ENCODE measurements at regions not wholly inside any gene's neighbourhood (a gene's known extent, or its start where the extent isn't known, plus 50 kb on each side); places are given as distances from the start of the nearest gene placed in this dataset.

DNA sequence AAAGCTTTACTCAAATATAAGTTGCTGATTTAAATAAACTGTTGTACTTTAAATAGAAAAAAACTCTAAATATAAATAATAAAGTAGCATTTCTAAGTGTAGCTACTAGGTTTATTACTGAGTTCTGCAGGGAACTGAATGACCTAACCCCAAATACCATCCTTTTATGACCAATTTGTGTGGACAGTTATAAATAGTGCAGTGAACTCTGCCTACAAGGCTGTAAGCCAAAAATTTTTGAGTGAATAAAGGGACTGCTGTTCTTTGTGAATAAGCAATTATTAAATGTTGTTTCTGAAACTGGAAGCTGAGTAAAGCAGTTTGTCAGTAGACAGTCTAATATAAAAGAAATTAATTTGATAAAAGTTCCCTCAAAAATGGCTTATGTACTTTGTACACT lies 90.8 kb upstream of the ELOVL5 start:
- TF ChIP-seq POLR2AphosphoS5 (IDR thresholded peaks at IDR 0.05; ENCODE audit: low read depth, low read length) (no peak), FOXP2 (optimal IDR thresholded peaks at IDR 0.05; ENCODE audit: borderline replicate concordance, extremely low read depth, extremely low read length, insufficient read depth) (no peak), TAF1 (IDR thresholded peaks at IDR 0.05; ENCODE audit: borderline replicate concordance, insufficient read depth, low read length) (no peak), SIN3A (IDR thresholded peaks at IDR 0.05; ENCODE audit: borderline replicate concordance, insufficient read depth, low read length) (no peak)
- TF ChIP-seq, protein P1, sequence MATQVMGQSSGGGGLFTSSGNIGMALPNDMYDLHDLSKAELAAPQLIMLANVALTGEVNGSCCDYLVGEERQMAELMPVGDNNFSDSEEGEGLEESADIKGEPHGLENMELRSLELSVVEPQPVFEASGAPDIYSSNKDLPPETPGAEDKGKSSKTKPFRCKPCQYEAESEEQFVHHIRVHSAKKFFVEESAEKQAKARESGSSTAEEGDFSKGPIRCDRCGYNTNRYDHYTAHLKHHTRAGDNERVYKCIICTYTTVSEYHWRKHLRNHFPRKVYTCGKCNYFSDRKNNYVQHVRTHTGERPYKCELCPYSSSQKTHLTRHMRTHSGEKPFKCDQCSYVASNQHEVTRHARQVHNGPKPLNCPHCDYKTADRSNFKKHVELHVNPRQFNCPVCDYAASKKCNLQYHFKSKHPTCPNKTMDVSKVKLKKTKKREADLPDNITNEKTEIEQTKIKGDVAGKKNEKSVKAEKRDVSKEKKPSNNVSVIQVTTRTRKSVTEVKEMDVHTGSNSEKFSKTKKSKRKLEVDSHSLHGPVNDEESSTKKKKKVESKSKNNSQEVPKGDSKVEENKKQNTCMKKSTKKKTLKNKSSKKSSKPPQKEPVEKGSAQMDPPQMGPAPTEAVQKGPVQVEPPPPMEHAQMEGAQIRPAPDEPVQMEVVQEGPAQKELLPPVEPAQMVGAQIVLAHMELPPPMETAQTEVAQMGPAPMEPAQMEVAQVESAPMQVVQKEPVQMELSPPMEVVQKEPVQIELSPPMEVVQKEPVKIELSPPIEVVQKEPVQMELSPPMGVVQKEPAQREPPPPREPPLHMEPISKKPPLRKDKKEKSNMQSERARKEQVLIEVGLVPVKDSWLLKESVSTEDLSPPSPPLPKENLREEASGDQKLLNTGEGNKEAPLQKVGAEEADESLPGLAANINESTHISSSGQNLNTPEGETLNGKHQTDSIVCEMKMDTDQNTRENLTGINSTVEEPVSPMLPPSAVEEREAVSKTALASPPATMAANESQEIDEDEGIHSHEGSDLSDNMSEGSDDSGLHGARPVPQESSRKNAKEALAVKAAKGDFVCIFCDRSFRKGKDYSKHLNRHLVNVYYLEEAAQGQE (IDR thresholded peaks at IDR 0.05; ENCODE audit: insufficient read depth in 1 of 2, low read depth in 2 of 2, low read length in 2 of 2) = no peak

DNA sequence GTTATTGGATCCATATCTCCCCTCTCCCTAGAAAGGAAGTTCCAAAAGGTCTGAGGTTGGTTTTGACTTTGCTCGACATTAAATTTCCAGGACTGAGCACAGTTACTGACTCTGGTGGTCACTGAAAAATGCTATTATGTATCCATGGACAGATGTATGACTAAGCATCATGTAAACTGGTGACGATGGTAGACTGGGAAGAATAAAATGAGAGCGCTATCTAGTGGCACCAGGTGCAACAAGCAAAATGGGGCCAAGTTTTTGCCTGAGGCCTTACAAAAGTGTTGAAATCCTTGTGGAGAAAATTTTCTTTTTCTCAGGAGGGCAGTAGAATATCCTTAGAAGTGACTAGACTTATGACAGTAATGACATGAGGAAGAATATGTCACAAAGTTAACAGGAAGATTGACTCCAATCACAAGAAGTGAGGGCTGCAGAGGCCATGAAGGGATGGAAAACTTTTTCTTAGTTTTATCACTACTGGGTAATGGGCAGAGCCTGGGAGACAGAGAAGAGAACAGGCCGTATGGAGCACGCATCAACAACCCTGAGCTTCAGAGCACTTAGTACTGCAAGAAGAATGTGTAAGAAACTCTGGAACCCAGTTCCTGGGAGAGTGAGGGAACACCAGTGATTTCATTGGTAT lies 88.9 kb upstream of the ELOVL5 start:
- TF ChIP-seq, protein P1 (IDR thresholded peaks at IDR 0.05; ENCODE audit: insufficient read depth in 1 of 2, low read depth in 2 of 2, low read length in 2 of 2) = no peak
- TF ChIP-seq SIN3A (IDR thresholded peaks at IDR 0.05; ENCODE audit: borderline replicate concordance, insufficient read depth, low read length) (no peak), TAF1 (IDR thresholded peaks at IDR 0.05; ENCODE audit: borderline replicate concordance, insufficient read depth, low read length) (no peak)

DNA sequence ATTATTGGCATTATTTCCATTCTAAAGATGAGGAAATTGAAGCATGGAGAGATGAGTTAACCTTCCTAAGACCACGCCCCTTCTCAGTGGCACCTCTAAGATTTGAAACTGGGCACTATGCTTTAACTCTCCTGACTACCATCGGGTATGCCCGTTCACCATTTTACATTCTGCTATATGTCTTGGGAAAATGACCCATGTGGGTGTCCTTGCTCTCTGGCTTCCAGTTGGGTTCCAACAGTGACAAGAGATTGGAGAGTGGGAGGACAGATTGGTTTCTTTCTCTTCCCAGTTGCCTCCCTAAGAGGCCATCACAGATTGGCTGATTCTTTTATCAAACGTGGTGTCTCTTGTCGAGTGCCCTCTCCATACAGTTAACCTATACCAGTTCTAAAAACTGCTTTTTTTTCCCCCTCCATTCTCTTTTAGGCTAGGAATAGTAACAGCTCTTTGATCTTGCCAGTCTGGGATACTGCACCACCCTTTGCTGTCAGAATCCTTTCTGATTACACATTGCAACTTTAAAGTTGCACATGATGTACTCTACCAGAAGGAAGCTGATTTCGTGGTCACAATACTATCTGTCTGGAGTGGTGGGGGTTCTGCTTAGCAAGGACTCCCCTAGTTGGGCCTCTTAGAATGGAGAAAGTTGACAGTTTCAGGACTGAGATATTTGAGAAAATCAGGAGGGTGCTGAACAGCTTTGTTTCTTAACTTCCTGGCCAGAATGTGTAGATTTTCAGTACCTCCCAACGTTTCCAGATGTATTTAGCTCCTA lies 88.0 kb upstream of the ELOVL5 start:
- TF ChIP-seq, protein P1 (IDR thresholded peaks at IDR 0.05; ENCODE audit: insufficient read depth in 1 of 2, low read depth in 2 of 2, low read length in 2 of 2) = no peak
- TF ChIP-seq POLR2AphosphoS5 (IDR thresholded peaks at IDR 0.05; ENCODE audit: low read depth, low read length) = no peak
- TF ChIP-seq FOXP2 (optimal IDR thresholded peaks at IDR 0.05; ENCODE audit: borderline replicate concordance, extremely low read depth, extremely low read length, insufficient read depth) = no peak
- no peak for TF ChIP-seq TAF1 (IDR thresholded peaks at IDR 0.05; ENCODE audit: borderline replicate concordance, insufficient read depth, low read length)
- no peak for TF ChIP-seq SIN3A (IDR thresholded peaks at IDR 0.05; ENCODE audit: borderline replicate concordance, insufficient read depth, low read length)

DNA sequence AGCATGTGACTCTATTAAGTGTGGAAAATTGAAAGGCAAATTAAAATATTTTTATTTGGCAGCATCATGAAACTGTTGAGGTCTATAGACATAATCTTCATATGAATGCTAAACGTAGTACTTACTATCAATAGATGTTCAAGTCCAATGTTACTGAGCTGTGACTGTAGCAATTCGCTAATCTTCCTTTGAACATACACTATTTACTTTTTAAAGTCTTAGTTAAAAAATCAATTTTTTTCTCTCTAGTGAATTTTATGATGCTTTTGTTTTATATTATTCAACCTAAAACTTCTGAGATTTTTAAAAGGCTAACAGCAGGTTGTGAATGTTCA lies 85.2 kb upstream of the ELOVL5 start:
- no peak for TF ChIP-seq FOXP2 (optimal IDR thresholded peaks at IDR 0.05; ENCODE audit: borderline replicate concordance, extremely low read depth, extremely low read length, insufficient read depth)
- TF ChIP-seq SIN3A (IDR thresholded peaks at IDR 0.05; ENCODE audit: borderline replicate concordance, insufficient read depth, low read length) = no peak
- TF ChIP-seq, protein P1 (IDR thresholded peaks at IDR 0.05; ENCODE audit: insufficient read depth in 1 of 2, low read depth in 2 of 2, low read length in 2 of 2) = no peak
- no peak for TF ChIP-seq POLR2AphosphoS5 (IDR thresholded peaks at IDR 0.05; ENCODE audit: low read depth, low read length)
- no peak for TF ChIP-seq TAF1 (IDR thresholded peaks at IDR 0.05; ENCODE audit: borderline replicate concordance, insufficient read depth, low read length)

All from PFSK-1 (cell line).